ENCODE measurements at regions not wholly inside any gene's neighbourhood (a gene's known extent, or its start where the extent isn't known, plus 50 kb on each side); places are given as distances from the start of the nearest gene placed in this dataset.

DNA sequence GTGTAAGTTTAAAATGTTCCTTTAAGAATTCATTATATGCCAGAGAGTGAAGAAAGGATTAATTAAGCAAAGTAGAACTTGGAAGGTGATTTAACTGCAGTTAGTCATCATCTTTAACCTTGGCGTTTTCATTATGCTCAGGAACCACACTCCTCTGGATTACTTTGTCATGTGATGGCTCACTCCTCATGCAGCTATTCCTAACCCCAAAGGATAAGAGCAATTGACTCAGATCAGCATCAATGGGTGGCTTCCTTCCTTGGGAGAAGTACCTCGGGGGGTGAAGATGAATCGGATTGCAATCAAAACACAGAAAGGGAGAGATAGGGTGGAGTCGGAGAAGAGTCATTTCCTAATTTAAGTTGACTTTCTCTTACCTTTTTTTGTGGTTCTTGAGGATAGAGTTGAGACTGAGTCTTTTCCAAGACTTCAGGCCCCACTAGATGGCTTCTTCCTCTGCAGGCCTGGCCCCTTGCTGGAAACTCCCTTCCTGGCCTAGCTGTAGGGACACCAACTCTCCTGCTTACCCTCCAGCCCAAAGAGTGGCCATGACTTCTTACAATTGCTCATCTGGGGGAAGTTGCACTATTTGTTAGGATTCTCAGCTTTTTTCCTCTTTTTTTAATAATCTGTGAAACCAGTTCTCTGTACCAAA is 238.6 kb upstream of the DDHD1 start:
- Histone ChIP-seq H3K9ac (ENCODE audit: insufficient read depth, low read length) (no peak overlapping the region), H3K4me3 (replicated peaks in 1 of 4; ENCODE audit: control extremely low read depth in 1 of 4, insufficient read depth in 1 of 4, low read depth in 3 of 4, low read length in 4 of 4) (no peak overlapping the region)
- DNase-seq (ENCODE audit: low read depth in 2 of 2) = peak; percentile 57 to 97

DNA sequence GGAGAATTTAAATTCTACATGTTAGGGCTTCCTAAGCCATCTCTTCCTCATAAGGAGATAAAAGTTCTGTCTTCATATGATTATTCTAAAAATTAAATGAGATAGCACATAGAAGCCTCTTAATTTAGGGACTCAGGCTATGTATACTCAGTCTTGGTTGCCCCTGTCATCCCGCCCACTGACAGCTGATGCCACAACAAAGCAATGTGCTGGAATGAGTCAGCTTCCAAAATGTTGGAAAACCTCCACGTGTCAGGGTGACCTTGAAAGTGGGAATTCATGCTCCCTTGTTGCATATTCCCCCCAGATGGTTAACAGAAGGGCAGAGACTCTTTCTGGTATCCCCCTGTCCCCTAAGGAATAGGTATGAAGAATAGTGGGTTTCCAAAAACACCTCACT is 238.0 kb upstream of the DDHD1 start:
- Histone ChIP-seq H3K9me3 (ENCODE audit: control insufficient read depth, insufficient read depth, low read depth, low read length) (no peaks in the 10 kb centered on the region), H3K27me3 (ENCODE audit: control insufficient read depth, insufficient read depth, low read length) (no peaks in the 10 kb centered on the region), H3K27ac (ENCODE audit: insufficient read depth, low read length) (peak overlapping the region; percentile 56), H4K20me1 (ENCODE audit: control insufficient read depth, extremely low read depth, insufficient read depth, low read length) (no peaks in the 10 kb centered on the region), H3K79me2 (ENCODE audit: control insufficient read depth, insufficient read depth, low read length) (no peaks in the 10 kb centered on the region), H2AFZ (ENCODE audit: low read length) (no peak overlapping the region), H3K4me3 (replicated peaks in 1 of 4; ENCODE audit: control extremely low read depth in 1 of 4, insufficient read depth in 1 of 4, low read depth in 3 of 4, low read length in 4 of 4) (no peak overlapping the region), H3K4me2 (ENCODE audit: extremely low read depth, insufficient read depth, low read length) (no peak overlapping the region), H3K9ac (ENCODE audit: insufficient read depth, low read length) (no peak overlapping the region), H3K4me1 (ENCODE audit: control insufficient read depth, extremely low read depth, insufficient read depth, low read length) (peaks cover 4% of the 10 kb centered on the region), H3K36me3 (ENCODE audit: control insufficient read depth, insufficient read depth, low read length) (no peaks in the 10 kb centered on the region)
- peak; percentile 78 to 90 for DNase-seq (ENCODE audit: low read depth in 2 of 2)
- TF ChIP-seq, protein P1, sequence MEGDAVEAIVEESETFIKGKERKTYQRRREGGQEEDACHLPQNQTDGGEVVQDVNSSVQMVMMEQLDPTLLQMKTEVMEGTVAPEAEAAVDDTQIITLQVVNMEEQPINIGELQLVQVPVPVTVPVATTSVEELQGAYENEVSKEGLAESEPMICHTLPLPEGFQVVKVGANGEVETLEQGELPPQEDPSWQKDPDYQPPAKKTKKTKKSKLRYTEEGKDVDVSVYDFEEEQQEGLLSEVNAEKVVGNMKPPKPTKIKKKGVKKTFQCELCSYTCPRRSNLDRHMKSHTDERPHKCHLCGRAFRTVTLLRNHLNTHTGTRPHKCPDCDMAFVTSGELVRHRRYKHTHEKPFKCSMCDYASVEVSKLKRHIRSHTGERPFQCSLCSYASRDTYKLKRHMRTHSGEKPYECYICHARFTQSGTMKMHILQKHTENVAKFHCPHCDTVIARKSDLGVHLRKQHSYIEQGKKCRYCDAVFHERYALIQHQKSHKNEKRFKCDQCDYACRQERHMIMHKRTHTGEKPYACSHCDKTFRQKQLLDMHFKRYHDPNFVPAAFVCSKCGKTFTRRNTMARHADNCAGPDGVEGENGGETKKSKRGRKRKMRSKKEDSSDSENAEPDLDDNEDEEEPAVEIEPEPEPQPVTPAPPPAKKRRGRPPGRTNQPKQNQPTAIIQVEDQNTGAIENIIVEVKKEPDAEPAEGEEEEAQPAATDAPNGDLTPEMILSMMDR (conservative IDR thresholded peaks at IDR 0.05 in 1 of 2, IDR thresholded peaks at IDR 0.05 in 1 of 2; ENCODE audit: low read depth in 1 of 2, low read length in 2 of 2) = no peak
- TF ChIP-seq EZH2 (IDR thresholded peaks at IDR 0.05; ENCODE audit: low read length, missing control alignments) = no peak

More for the DNA sequence above, 238.6 kb upstream of the DDHD1 start:
- Histone ChIP-seq H3K36me3 (ENCODE audit: control insufficient read depth, insufficient read depth, low read length) (no peaks in the 10 kb centered on the region), H2AFZ (ENCODE audit: low read length) (peak overlapping the region; percentile 0), H3K4me1 (ENCODE audit: control insufficient read depth, extremely low read depth, insufficient read depth, low read length) (peaks cover 4% of the 10 kb centered on the region), H4K20me1 (ENCODE audit: control insufficient read depth, extremely low read depth, insufficient read depth, low read length) (no peaks in the 10 kb centered on the region), H3K79me2 (ENCODE audit: control insufficient read depth, insufficient read depth, low read length) (no peaks in the 10 kb centered on the region), H3K9me3 (ENCODE audit: control insufficient read depth, insufficient read depth, low read depth, low read length) (no peaks in the 10 kb centered on the region), H3K27me3 (ENCODE audit: control insufficient read depth, insufficient read depth, low read length) (no peaks in the 10 kb centered on the region), H3K27ac (ENCODE audit: insufficient read depth, low read length) (peak overlapping the region; percentile 56), H3K4me2 (ENCODE audit: extremely low read depth, insufficient read depth, low read length) (no peak overlapping the region)
- TF ChIP-seq EZH2 (IDR thresholded peaks at IDR 0.05; ENCODE audit: low read length, missing control alignments) = no peak
- TF ChIP-seq, protein P1 (conservative IDR thresholded peaks at IDR 0.05 in 1 of 2, IDR thresholded peaks at IDR 0.05 in 1 of 2; ENCODE audit: low read depth in 1 of 2, low read length in 2 of 2) = no peak

DNA sequence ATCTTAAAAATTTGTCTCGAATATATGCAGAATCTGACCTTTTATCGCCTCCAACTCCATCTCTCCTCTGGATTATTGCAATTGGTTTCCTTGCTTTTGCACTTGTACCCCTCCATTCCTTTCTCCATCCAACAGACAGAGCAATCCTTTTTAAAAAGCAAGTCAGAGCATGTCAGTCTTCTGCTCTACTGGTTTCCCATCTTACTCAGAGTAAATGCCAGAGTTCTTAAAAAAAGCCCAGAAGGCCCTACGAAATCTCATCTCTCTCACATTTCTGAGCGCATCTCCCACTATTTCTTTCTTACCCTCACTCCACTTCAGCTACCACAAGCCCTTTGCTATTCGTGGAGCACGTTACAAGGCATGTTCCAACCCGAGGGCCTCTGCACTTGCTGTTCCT is 236.9 kb upstream of the DDHD1 start:
- Histone ChIP-seq H4K20me1 (ENCODE audit: control insufficient read depth, extremely low read depth, insufficient read depth, low read length) (no peaks in the 10 kb centered on the region), H3K27ac (ENCODE audit: insufficient read depth, low read length) (no peak overlapping the region), H3K36me3 (ENCODE audit: control insufficient read depth, insufficient read depth, low read length) (no peaks in the 10 kb centered on the region), H3K27me3 (ENCODE audit: control insufficient read depth, insufficient read depth, low read length) (no peaks in the 10 kb centered on the region), H3K4me2 (ENCODE audit: extremely low read depth, insufficient read depth, low read length) (no peak overlapping the region), H3K79me2 (ENCODE audit: control insufficient read depth, insufficient read depth, low read length) (no peaks in the 10 kb centered on the region), H3K9me3 (ENCODE audit: control insufficient read depth, insufficient read depth, low read depth, low read length) (no peaks in the 10 kb centered on the region), H3K4me1 (ENCODE audit: control insufficient read depth, extremely low read depth, insufficient read depth, low read length) (peaks cover 4% of the 10 kb centered on the region), H3K4me3 (replicated peaks in 1 of 4; ENCODE audit: control extremely low read depth in 1 of 4, insufficient read depth in 1 of 4, low read depth in 3 of 4, low read length in 4 of 4) (no peak overlapping the region), H2AFZ (ENCODE audit: low read length) (no peak overlapping the region), H3K9ac (ENCODE audit: insufficient read depth, low read length) (no peak overlapping the region)
- DNase-seq (ENCODE audit: low read depth in 2 of 2) = no peak
- TF ChIP-seq, protein P1 (conservative IDR thresholded peaks at IDR 0.05 in 1 of 2, IDR thresholded peaks at IDR 0.05 in 1 of 2; ENCODE audit: low read depth in 1 of 2, low read length in 2 of 2) = no peak
- TF ChIP-seq EZH2 (IDR thresholded peaks at IDR 0.05; ENCODE audit: low read length, missing control alignments) = no peak

Data from fibroblast of lung (primary cell).